Neural cell (in vitro differentiated cells): ENCODE measurements at regions not wholly inside any gene's neighbourhood (a gene's known extent, or its start where the extent isn't known, plus 50 kb on each side); places are given as distances from the start of the nearest gene placed in this dataset.

Experiments used
- POLR2AphosphoS5 ChIP-seq: IDR thresholded peaks from 2 replicates; pipeline ENCODE4 v1.6.1; 2012
- SMC3 ChIP-seq: fragments of 450-650 bp; conservative IDR thresholded peaks from 2 replicates; pipeline ENCODE4 v1.6.1; 2014; ENCODE audit warnings: antibody characterized with exemption, mild to moderate bottlenecking, moderate library complexity; ENCODE audit not compliant: poor library complexity
- TF ChIP-seq, protein P1 (sequence below): fragments of 450-650 bp; IDR thresholded peaks from 2 replicates; pipeline ENCODE4 v1.5.1; 2014; ENCODE audit warnings: antibody characterized with exemption, mild to moderate bottlenecking, moderate library complexity; ENCODE audit not compliant: poor library complexity, severe bottlenecking

DNA sequence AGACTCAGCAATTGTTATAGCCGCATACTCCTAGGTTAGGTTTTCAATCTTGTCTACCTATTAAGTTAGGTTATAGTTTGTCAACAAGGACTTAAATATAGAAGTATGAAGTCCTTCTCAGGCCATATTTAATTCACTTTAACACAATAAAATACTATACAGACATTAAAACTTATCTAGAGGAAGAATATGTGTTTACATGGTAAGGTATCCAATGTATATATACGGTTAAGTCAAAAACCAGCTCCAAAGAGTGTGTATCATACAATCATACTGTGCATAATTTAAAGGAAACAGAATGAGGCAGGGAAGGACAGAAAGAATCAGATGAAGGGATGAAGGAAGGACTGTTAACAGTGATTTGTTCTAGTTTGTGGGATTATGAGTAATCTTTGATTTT is 79.5 kb upstream of the LANCL2 start:
- TF ChIP-seq POLR2AphosphoS5, result no peak
- TF ChIP-seq, protein P1, sequence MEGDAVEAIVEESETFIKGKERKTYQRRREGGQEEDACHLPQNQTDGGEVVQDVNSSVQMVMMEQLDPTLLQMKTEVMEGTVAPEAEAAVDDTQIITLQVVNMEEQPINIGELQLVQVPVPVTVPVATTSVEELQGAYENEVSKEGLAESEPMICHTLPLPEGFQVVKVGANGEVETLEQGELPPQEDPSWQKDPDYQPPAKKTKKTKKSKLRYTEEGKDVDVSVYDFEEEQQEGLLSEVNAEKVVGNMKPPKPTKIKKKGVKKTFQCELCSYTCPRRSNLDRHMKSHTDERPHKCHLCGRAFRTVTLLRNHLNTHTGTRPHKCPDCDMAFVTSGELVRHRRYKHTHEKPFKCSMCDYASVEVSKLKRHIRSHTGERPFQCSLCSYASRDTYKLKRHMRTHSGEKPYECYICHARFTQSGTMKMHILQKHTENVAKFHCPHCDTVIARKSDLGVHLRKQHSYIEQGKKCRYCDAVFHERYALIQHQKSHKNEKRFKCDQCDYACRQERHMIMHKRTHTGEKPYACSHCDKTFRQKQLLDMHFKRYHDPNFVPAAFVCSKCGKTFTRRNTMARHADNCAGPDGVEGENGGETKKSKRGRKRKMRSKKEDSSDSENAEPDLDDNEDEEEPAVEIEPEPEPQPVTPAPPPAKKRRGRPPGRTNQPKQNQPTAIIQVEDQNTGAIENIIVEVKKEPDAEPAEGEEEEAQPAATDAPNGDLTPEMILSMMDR, result no peak
- no peak for TF ChIP-seq SMC3
